ENCODE measurements at regions not wholly inside any gene's neighbourhood (a gene's known extent, or its start where the extent isn't known, plus 50 kb on each side); places are given as distances from the start of the nearest gene placed in this dataset.

- no peak for DNase-seq
- Histone ChIP-seq H3K27me3 (ENCODE audit: control insufficient read depth, insufficient read depth, low read length) (no peaks in the 10 kb centered on the region), H3K27ac (ENCODE audit: insufficient read depth, low read length, poor library complexity, severe bottlenecking) (no peak overlapping the region), H3K4me3 (ENCODE audit: low read depth, low read length) (no peak overlapping the region), H3K36me3 (ENCODE audit: control insufficient read depth, insufficient read depth, low read length) (no peaks in the 10 kb centered on the region), H3K9me3 (ENCODE audit: control insufficient read depth in 2 of 2, low read length in 2 of 2) (no peaks in the 10 kb centered on the region), H3K4me1 (ENCODE audit: control insufficient read depth, insufficient read depth, low read length, poor library complexity, severe bottlenecking) (no peaks in the 10 kb centered on the region)
- Mint-ChIP-seq H3K9me3 (peaks cover 0 to 28% (median 8%) of the 10 kb centered on the region in 7 donors), H3K27me3 (no peaks in the 10 kb centered on the region), H3K36me3 (no peaks in the 10 kb centered on the region), H3K4me3 (no peak overlapping the region), H3K27ac (no peak overlapping the region), H3K4me1 (no peaks in the 10 kb centered on the region)
- ATAC-seq (ENCODE audit: low read depth in 2 of 2), result no peak
These were observed 457.5 kb downstream of the TAF11L14 start for GRCh38 chr5:18091758-18092157.

GRCh38 chr5:18095061-18095460, 460.8 kb downstream of the TAF11L14 start:
- H3K36me3 ChIP-seq (ENCODE audit: control insufficient read depth, insufficient read depth, low read length), result no peaks in the 10 kb centered on the region
- Mint-ChIP-seq H3K9me3 (peaks cover 0 to 26% (median 5%) of the 10 kb centered on the region in 7 donors), H3K27me3 (no peaks in the 10 kb centered on the region), H3K4me1 (no peaks in the 10 kb centered on the region), H3K4me3 (no peak overlapping the region), H3K36me3 (no peaks in the 10 kb centered on the region), H3K27ac (no peak overlapping the region)
- H3K4me3 ChIP-seq (ENCODE audit: low read depth, low read length), result no peak overlapping the region
- H3K27ac ChIP-seq (ENCODE audit: insufficient read depth, low read length, poor library complexity, severe bottlenecking), result no peak overlapping the region
- H3K9me3 ChIP-seq (ENCODE audit: control insufficient read depth in 2 of 2, low read length in 2 of 2), result peaks cover 0 to 5% of the 10 kb centered on the region in 2 experiments
- DNase-seq (no peak), ATAC-seq (ENCODE audit: low read depth in 2 of 2) (no peak)
- H3K4me1 ChIP-seq (ENCODE audit: control insufficient read depth, insufficient read depth, low read length, poor library complexity, severe bottlenecking), result no peaks in the 10 kb centered on the region
- H3K27me3 ChIP-seq (ENCODE audit: control insufficient read depth, insufficient read depth, low read length), result no peaks in the 10 kb centered on the region

GRCh38 chr5:18097817-18098216, 463.6 kb downstream of the TAF11L14 start:
- ATAC-seq (ENCODE audit: low read depth in 2 of 2), result no peak

GRCh38 chr5:18098691-18099090, 464.4 kb downstream of the TAF11L14 start:
- Mint-ChIP-seq H3K4me1 (no peaks in the 10 kb centered on the region), H3K27ac (no peak overlapping the region), H3K9me3 (peaks cover 0 to 15% (median 5%) of the 10 kb centered on the region in 7 donors), H3K36me3 (no peaks in the 10 kb centered on the region), H3K27me3 (no peaks in the 10 kb centered on the region), H3K4me3 (no peak overlapping the region)
- no peak overlapping the region for H3K27ac ChIP-seq (ENCODE audit: insufficient read depth, low read length, poor library complexity, severe bottlenecking)
- H3K4me3 ChIP-seq (ENCODE audit: low read depth, low read length), result no peak overlapping the region
- ATAC-seq (ENCODE audit: low read depth in 2 of 2) (no peak), DNase-seq (no peak)
- H3K36me3 ChIP-seq (ENCODE audit: control insufficient read depth, insufficient read depth, low read length), result no peaks in the 10 kb centered on the region
- no peaks in the 10 kb centered on the region for H3K4me1 ChIP-seq (ENCODE audit: control insufficient read depth, insufficient read depth, low read length, poor library complexity, severe bottlenecking)
- peaks cover 0 to 5% of the 10 kb centered on the region in 2 experiments for H3K9me3 ChIP-seq (ENCODE audit: control insufficient read depth in 2 of 2, low read length in 2 of 2)
- H3K27me3 ChIP-seq (ENCODE audit: control insufficient read depth, insufficient read depth, low read length), result no peaks in the 10 kb centered on the region

More at GRCh38 chr5:18097817-18098216, 463.6 kb downstream of the TAF11L14 start:
- H3K4me1 ChIP-seq (ENCODE audit: control insufficient read depth, insufficient read depth, low read length, poor library complexity, severe bottlenecking), result no peaks in the 10 kb centered on the region
- no peaks in the 10 kb centered on the region for H3K27me3 Mint-ChIP-seq
- H3K27me3 ChIP-seq (ENCODE audit: control insufficient read depth, insufficient read depth, low read length), result no peaks in the 10 kb centered on the region
- no peak for DNase-seq
- H3K4me1 Mint-ChIP-seq, result no peaks in the 10 kb centered on the region
- H3K27ac Mint-ChIP-seq, result peak overlapping the region in 1 of 3 donors; percentile 38
- H3K9me3 Mint-ChIP-seq, result peaks cover 0 to 19% (median 5%) of the 10 kb centered on the region in 7 donors
- H3K4me3 Mint-ChIP-seq, result no peak overlapping the region
- H3K36me3 Mint-ChIP-seq, result no peaks in the 10 kb centered on the region
- no peaks in the 10 kb centered on the region for H3K36me3 ChIP-seq (ENCODE audit: control insufficient read depth, insufficient read depth, low read length)
- H3K27ac ChIP-seq (ENCODE audit: insufficient read depth, low read length, poor library complexity, severe bottlenecking), result no peak overlapping the region
- peaks cover 0 to 5% of the 10 kb centered on the region in 2 experiments for H3K9me3 ChIP-seq (ENCODE audit: control insufficient read depth in 2 of 2, low read length in 2 of 2)
- no peak overlapping the region for H3K4me3 ChIP-seq (ENCODE audit: low read depth, low read length)

GRCh38 chr5:18099261-18099660, 465.0 kb downstream of the TAF11L14 start:
- Histone ChIP-seq H3K36me3 (ENCODE audit: control insufficient read depth, insufficient read depth, low read length) (no peaks in the 10 kb centered on the region), H3K27me3 (ENCODE audit: control insufficient read depth, insufficient read depth, low read length) (no peaks in the 10 kb centered on the region), H3K4me3 (ENCODE audit: low read depth, low read length) (no peak overlapping the region), H3K27ac (ENCODE audit: insufficient read depth, low read length, poor library complexity, severe bottlenecking) (no peak overlapping the region), H3K4me1 (ENCODE audit: control insufficient read depth, insufficient read depth, low read length, poor library complexity, severe bottlenecking) (no peaks in the 10 kb centered on the region), H3K9me3 (ENCODE audit: control insufficient read depth in 2 of 2, low read length in 2 of 2) (peaks cover 0 to 5% of the 10 kb centered on the region in 2 experiments)
- no peak for ATAC-seq (ENCODE audit: low read depth in 2 of 2)
- H3K27me3 Mint-ChIP-seq, result no peaks in the 10 kb centered on the region
- no peaks in the 10 kb centered on the region for H3K36me3 Mint-ChIP-seq
- H3K4me3 Mint-ChIP-seq, result no peak overlapping the region
- no peak for DNase-seq
- no peaks in the 10 kb centered on the region for H3K4me1 Mint-ChIP-seq
- H3K27ac Mint-ChIP-seq, result no peak overlapping the region
- H3K9me3 Mint-ChIP-seq, result peaks cover 0 to 11% (median 4%) of the 10 kb centered on the region in 7 donors

- H3K4me3 Mint-ChIP-seq, result no peak overlapping the region
- no peaks in the 10 kb centered on the region for H3K36me3 Mint-ChIP-seq
- Histone ChIP-seq H3K36me3 (ENCODE audit: control insufficient read depth, insufficient read depth, low read length) (no peaks in the 10 kb centered on the region), H3K27ac (ENCODE audit: insufficient read depth, low read length, poor library complexity, severe bottlenecking) (no peak overlapping the region), H3K27me3 (ENCODE audit: control insufficient read depth, insufficient read depth, low read length) (no peaks in the 10 kb centered on the region), H3K4me3 (ENCODE audit: low read depth, low read length) (no peak overlapping the region), H3K4me1 (ENCODE audit: control insufficient read depth, insufficient read depth, low read length, poor library complexity, severe bottlenecking) (no peaks in the 10 kb centered on the region), H3K9me3 (ENCODE audit: control insufficient read depth in 2 of 2, low read length in 2 of 2) (peaks cover 0 to 5% of the 10 kb centered on the region in 2 experiments)
- no peaks in the 10 kb centered on the region for H3K27me3 Mint-ChIP-seq
- peaks cover 0 to 4% (median 1%) of the 10 kb centered on the region in 7 donors for H3K9me3 Mint-ChIP-seq
- ATAC-seq (ENCODE audit: low read depth in 2 of 2) (no peak), DNase-seq (no peak)
- no peak overlapping the region for H3K27ac Mint-ChIP-seq
- H3K4me1 Mint-ChIP-seq, result no peaks in the 10 kb centered on the region
These were observed 467.3 kb downstream of the TAF11L14 start for GRCh38 chr5:18101532-18101931.

GRCh38 chr5:18102733-18103132, 468.5 kb downstream of the TAF11L14 start:
- ATAC-seq (ENCODE audit: low read depth in 2 of 2) (no peak), DNase-seq (no peak)
- Mint-ChIP-seq H3K27ac (no peak overlapping the region), H3K36me3 (no peaks in the 10 kb centered on the region), H3K27me3 (no peaks in the 10 kb centered on the region), H3K9me3 (peaks cover 0 to 13% (median 4%) of the 10 kb centered on the region in 7 donors), H3K4me1 (no peaks in the 10 kb centered on the region), H3K4me3 (no peak overlapping the region)
- H3K9me3 ChIP-seq (ENCODE audit: control insufficient read depth in 2 of 2, low read length in 2 of 2), result peaks cover 0 to 5% of the 10 kb centered on the region in 2 experiments
- H3K4me3 ChIP-seq (ENCODE audit: low read depth, low read length), result no peak overlapping the region
- no peak overlapping the region for H3K27ac ChIP-seq (ENCODE audit: insufficient read depth, low read length, poor library complexity, severe bottlenecking)
- H3K4me1 ChIP-seq (ENCODE audit: control insufficient read depth, insufficient read depth, low read length, poor library complexity, severe bottlenecking), result no peaks in the 10 kb centered on the region
- H3K36me3 ChIP-seq (ENCODE audit: control insufficient read depth, insufficient read depth, low read length), result no peaks in the 10 kb centered on the region
- H3K27me3 ChIP-seq (ENCODE audit: control insufficient read depth, insufficient read depth, low read length), result no peaks in the 10 kb centered on the region

- H3K4me1 ChIP-seq (ENCODE audit: control insufficient read depth, insufficient read depth, low read length, poor library complexity, severe bottlenecking), result no peaks in the 10 kb centered on the region
- Mint-ChIP-seq H3K9me3 (peaks cover 0 to 19% (median 9%) of the 10 kb centered on the region in 7 donors), H3K4me1 (no peaks in the 10 kb centered on the region), H3K4me3 (no peak overlapping the region), H3K36me3 (no peaks in the 10 kb centered on the region), H3K27me3 (no peaks in the 10 kb centered on the region), H3K27ac (no peak overlapping the region)
- no peaks in the 10 kb centered on the region for H3K27me3 ChIP-seq (ENCODE audit: control insufficient read depth, insufficient read depth, low read length)
- peaks cover 0 to under 1% of the 10 kb centered on the region in 2 experiments for H3K9me3 ChIP-seq (ENCODE audit: control insufficient read depth in 2 of 2, low read length in 2 of 2)
- H3K36me3 ChIP-seq (ENCODE audit: control insufficient read depth, insufficient read depth, low read length), result no peaks in the 10 kb centered on the region
- no peak overlapping the region for H3K27ac ChIP-seq (ENCODE audit: insufficient read depth, low read length, poor library complexity, severe bottlenecking)
- H3K4me3 ChIP-seq (ENCODE audit: low read depth, low read length), result no peak overlapping the region
- no peak for ATAC-seq (ENCODE audit: low read depth in 2 of 2)
- DNase-seq, result no peak
These were observed 471.2 kb downstream of the TAF11L14 start for GRCh38 chr5:18105449-18105848.
